Lung (tissue), 11 donors: ENCODE measurements at regions not wholly inside any gene's neighbourhood (a gene's known extent, or its start where the extent isn't known, plus 50 kb on each side); places are given as distances from the start of the nearest gene placed in this dataset.

Experiments
- ATAC-seq: fragments of 200-7000 bp; cut with Tn5 transposase; one replicate; pipeline ENCODE4 v1.9.1; 2020; ENCODE audit warnings: moderate number of reproducible peaks; ENCODE audit not compliant: insufficient read depth, low FRiP score
- DNase-seq, 3 donors: peaks; one replicate each; pipeline ENCODE4 v3.0.0-alpha.2; 2013 to 2017
- H3K27ac ChIP-seq, 2 donors: one replicate each; pipeline ENCODE4 v1.5.1; 2013; ENCODE audit warnings: mild to moderate bottlenecking in 2 of 2, moderate library complexity in 2 of 2, control low read depth in 1 of 2, inconsistent platforms in 1 of 2, low read depth in 1 of 2, low read length in 1 of 2
- H3K27me3 ChIP-seq, 3 donors: one replicate each; pipeline ENCODE4 v1.5.1; 2013; ENCODE audit warnings: low read length in 2 of 3; ENCODE audit not compliant: control insufficient read depth in 3 of 3, insufficient read depth in 3 of 3
- H3K36me3 ChIP-seq, 4 donors: one replicate each; pipeline ENCODE4 v1.5.1; 2013; ENCODE audit warnings: low read length in 4 of 4, mild to moderate bottlenecking in 1 of 4, moderate library complexity in 1 of 4; ENCODE audit not compliant: control insufficient read depth in 4 of 4, insufficient read depth in 4 of 4
- H3K4me1 ChIP-seq, 5 donors: one replicate each; pipeline ENCODE4 v1.5.1; 2013; ENCODE audit warnings: low read length in 5 of 5, mild to moderate bottlenecking in 2 of 5, moderate library complexity in 1 of 5; ENCODE audit not compliant: control insufficient read depth in 5 of 5, insufficient read depth in 5 of 5
- H3K4me3 ChIP-seq: one replicate; pipeline ENCODE4 v1.5.1; 2013; ENCODE audit warnings: mild to moderate bottlenecking, control low read depth, moderate library complexity
- H3K9ac ChIP-seq, 2 donors: one replicate each; pipeline ENCODE4 v1.5.1; 2013; ENCODE audit warnings: low read length in 2 of 2, control low read depth in 1 of 2; ENCODE audit not compliant: insufficient read depth in 1 of 2
- H3K9me3 ChIP-seq, 4 donors: one replicate each; pipeline ENCODE4 v1.5.1; 2013; ENCODE audit warnings: low read length in 3 of 4, mild to moderate bottlenecking in 1 of 4, moderate library complexity in 1 of 4; ENCODE audit not compliant: control insufficient read depth in 4 of 4, insufficient read depth in 3 of 4
- WGBS, 2 donors: extraction: QIAGEN DNeasy Blood & Tissue Kit; methylation state at CpG; one replicate each; pipeline ENCODE4 v1.1.7; 2013; 5-methylcytosine and 5-hydroxymethylcytosine counted together
- TF ChIP-seq, protein P1 (sequence below): IDR thresholded peaks from 2 replicates; pipeline ENCODE4 v1.5.1; 2012; ENCODE audit warnings: mild to moderate bottlenecking; ENCODE audit errors: control extremely low read depth, extremely low read depth
- donor health status: control.
- donor health status: control.
- donor health status: Bipolar disorder and iron deficiency.
- donor health status: healthy.
- donor health status: DM: yes; HTN: yes; CAD: no.

DNA sequence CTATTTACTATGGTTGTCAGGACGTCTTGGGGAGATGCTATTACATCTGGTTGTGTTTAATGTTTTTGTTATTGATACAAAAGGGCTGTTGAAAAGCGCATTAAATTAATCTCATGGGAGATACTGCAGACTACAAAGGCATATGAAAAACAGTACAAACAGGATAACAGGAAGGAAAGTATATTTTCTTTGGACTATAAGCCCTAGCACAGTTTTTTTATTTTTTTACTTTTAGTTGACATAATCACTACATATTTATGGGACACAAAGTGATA, 341.3 kb downstream of the ARL4A start:
- Histone ChIP-seq H3K27ac (no peak overlapping the region), H3K36me3 (no peaks in the 10 kb centered on the region), H3K9ac (no peak overlapping the region), H3K9me3 (no peaks in the 10 kb centered on the region), H3K27me3 (no peaks in the 10 kb centered on the region), H3K4me3 (no peak overlapping the region), H3K4me1 (peaks cover 0 to 15% (median 3%) of the 10 kb centered on the region in 5 donors)
- DNase-seq = peak in 1 of 3 donors; percentile 16
- 60 to 79% methylated on average over 2 of the region's 2 CpGs for WGBS, 2 donors
- TF ChIP-seq, protein P1, sequence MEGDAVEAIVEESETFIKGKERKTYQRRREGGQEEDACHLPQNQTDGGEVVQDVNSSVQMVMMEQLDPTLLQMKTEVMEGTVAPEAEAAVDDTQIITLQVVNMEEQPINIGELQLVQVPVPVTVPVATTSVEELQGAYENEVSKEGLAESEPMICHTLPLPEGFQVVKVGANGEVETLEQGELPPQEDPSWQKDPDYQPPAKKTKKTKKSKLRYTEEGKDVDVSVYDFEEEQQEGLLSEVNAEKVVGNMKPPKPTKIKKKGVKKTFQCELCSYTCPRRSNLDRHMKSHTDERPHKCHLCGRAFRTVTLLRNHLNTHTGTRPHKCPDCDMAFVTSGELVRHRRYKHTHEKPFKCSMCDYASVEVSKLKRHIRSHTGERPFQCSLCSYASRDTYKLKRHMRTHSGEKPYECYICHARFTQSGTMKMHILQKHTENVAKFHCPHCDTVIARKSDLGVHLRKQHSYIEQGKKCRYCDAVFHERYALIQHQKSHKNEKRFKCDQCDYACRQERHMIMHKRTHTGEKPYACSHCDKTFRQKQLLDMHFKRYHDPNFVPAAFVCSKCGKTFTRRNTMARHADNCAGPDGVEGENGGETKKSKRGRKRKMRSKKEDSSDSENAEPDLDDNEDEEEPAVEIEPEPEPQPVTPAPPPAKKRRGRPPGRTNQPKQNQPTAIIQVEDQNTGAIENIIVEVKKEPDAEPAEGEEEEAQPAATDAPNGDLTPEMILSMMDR = no peak
- no peak for ATAC-seq

DNA sequence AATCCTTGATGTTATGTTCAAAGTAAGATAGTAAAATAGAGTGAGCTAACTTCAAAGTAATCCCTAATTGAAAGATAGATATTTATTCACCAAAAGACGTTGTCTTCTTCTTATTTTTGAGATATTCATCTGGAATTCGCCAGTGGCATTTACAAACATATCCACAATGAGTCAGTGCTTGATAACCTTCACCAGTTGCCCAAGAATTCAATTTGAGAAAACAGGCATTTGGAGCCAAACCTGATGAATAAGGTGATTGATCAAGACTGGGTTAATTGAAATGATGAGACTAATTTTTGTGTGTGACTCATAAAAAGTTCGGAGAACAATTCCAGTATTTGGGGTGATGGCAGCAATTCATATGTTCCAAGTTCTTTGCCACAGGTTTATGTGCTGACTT, 344.0 kb downstream of the ARL4A start:
- Histone ChIP-seq H3K9me3 (no peaks in the 10 kb centered on the region), H3K36me3 (no peaks in the 10 kb centered on the region), H3K4me3 (no peak overlapping the region), H3K27me3 (no peaks in the 10 kb centered on the region), H3K4me1 (peaks cover 0 to 8% (median 3%) of the 10 kb centered on the region in 5 donors), H3K9ac (no peak overlapping the region), H3K27ac (no peak overlapping the region)
- DNase-seq (no peak), ATAC-seq (no peak)
- 83 to 90% methylated on average over 3 of the region's 3 CpGs for WGBS, 2 donors
- TF ChIP-seq, protein P1 = no peak

DNA sequence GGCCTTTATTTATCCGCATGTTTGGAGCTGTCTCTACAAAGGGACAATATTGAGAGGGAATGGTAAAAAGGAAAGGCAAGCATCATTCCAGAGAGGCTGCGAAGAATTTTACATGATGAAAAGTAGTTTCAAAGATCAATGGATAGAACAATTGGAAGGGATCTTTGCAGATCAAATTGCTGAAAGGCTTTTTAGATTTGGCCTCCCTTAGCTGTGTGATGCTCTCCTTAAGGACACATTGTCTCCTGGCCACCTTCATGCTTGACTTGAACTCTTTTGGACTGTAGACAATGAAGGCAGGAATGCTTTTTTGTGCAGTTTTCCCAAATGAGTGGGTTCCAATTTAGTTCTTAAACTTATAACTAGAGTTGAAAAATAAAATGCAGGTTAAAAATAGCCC, 344.7 kb downstream of the ARL4A start:
- Histone ChIP-seq H3K9me3 (no peaks in the 10 kb centered on the region), H3K27me3 (no peaks in the 10 kb centered on the region), H3K36me3 (no peaks in the 10 kb centered on the region), H3K9ac (no peak overlapping the region), H3K4me1 (peaks cover 0 to 8% (median 3%) of the 10 kb centered on the region in 5 donors), H3K4me3 (no peak overlapping the region), H3K27ac (no peak overlapping the region)
- ATAC-seq = no peak
- DNase-seq = no peak
- TF ChIP-seq, protein P1 = no peak
- WGBS, 2 donors = 90 to 91% methylated on average over 2 of the region's 2 CpGs

DNA sequence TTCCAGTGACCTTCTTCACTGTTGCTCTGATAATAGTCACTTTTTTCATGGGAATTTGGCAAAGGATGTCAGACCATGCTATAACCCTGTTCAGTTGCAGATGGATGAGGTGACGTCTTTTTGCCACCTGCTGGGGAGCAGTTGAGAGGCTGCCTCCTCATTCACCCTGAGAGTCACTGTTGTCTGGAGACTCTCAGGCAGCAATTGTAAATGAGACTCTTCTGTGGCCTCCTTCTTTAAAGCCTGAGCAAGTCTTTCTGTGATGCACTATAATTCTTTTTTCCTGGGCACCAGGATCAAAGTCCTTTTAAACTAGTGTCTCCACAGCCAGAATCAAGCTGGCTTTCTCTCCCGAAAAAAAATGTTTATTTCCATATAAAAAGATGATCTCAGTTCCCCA, 345.1 kb downstream of the ARL4A start:
- Histone ChIP-seq H3K4me1 (peaks cover 0 to 8% (median 3%) of the 10 kb centered on the region in 5 donors), H3K9ac (no peak overlapping the region), H3K36me3 (no peaks in the 10 kb centered on the region), H3K9me3 (no peaks in the 10 kb centered on the region), H3K4me3 (no peak overlapping the region), H3K27me3 (no peaks in the 10 kb centered on the region), H3K27ac (no peak overlapping the region)
- TF ChIP-seq, protein P1 = no peak
- ATAC-seq (no peak), DNase-seq (no peak)
- 68 to 75% methylated on average over 2 of the region's 2 CpGs for WGBS, 2 donors
